Activated T-helper 17 cell treated with anti-CD3 and anti-CD28 coated beads, Interleukin-2, amount 50 U/mL, for 72 hours (primary cell): ENCODE measurements at regions not wholly inside any gene's neighbourhood (a gene's known extent, or its start where the extent isn't known, plus 50 kb on each side); places are given as distances from the start of the nearest gene placed in this dataset.
"Not testable (repeated sequence)": the region's sequence is repeated elsewhere in the genome, so short reads cannot be mapped to it uniquely, and the experiment has no call there.

Experiments
- ATAC-seq: fragments of 150-1000 bp; cut with Tn5 transposase; replicated peaks from 2 replicates; pipeline ENCODE4 v1.10.0; 2021; ENCODE audit warnings: mild to moderate bottlenecking, moderate library complexity
- H3K27ac Mint-ChIP-seq: one replicate; pipeline ENCODE4 v1.8.0; 2022; ENCODE audit warnings: mixed read lengths
- H3K27me3 Mint-ChIP-seq: one replicate; pipeline ENCODE4 v1.8.0; 2022; ENCODE audit warnings: mixed read lengths
- H3K36me3 Mint-ChIP-seq: one replicate; pipeline ENCODE4 v1.8.0; 2022; ENCODE audit warnings: low read depth, mild to moderate bottlenecking, mixed read lengths
- H3K4me1 Mint-ChIP-seq: one replicate; pipeline ENCODE4 v1.8.0; 2022; ENCODE audit warnings: mixed read lengths
- H3K4me3 Mint-ChIP-seq: one replicate; pipeline ENCODE4 v1.8.0; 2022; ENCODE audit warnings: mild to moderate bottlenecking, mixed read lengths
- H3K9me3 Mint-ChIP-seq: one replicate; pipeline ENCODE4 v1.8.0; 2022; ENCODE audit warnings: mixed read lengths

DNA sequence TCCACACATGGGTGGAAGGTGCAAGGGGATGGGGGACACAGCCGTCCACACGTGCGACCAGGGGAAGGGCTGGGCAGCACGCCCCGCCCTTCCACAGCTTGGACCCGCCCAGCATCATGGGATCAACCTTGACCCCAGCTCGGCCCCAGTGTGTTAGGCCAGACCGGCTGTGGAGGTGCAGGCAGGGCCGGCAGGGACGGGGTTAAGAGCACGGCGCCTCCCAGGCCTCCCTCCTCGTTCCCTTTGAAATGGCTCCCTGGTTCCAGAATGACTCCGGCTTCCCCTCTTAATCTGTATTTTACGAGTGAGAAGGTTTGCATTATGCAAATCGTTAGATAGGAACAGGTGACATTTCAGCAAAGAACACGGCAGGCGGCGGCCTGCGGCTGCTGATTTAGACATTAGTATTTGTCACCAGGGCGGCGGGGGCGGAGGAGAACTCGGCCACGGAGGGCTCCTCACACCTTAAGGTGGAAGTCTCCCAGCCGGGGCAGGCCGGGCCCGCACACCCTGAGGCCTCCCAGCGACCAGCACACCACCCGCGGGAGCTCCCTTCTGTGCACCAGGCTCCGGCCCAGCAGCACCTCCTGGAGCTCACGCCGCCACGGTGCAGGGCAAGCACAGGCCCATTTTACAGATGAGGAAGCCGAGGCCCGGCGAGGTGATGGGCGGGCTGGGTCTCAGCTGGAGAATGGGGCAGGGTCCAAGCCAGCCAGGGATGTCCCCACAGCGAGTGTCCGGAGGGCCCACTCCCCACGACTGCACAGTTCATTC lies 116.1 kb downstream of the FAM53A start:
- H3K4me1 Mint-ChIP-seq, result peaks cover 3% of the 10 kb centered on the region

DNA sequence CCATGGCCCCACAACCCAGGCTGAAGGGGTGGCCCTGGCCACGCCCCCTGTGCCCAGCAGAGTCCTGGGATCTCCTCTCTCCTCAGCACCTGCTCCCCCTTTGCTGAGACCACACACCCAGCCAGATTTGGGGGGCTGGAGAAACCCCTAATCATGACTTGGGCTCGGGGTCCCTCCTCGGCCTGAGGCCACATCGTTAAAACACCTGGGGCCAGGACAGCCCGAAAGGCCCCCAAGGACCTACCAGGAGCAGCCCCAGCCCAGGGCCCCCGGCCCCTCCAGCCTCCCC lies 116.7 kb downstream of the FAM53A start:
- Mint-ChIP-seq H3K4me3 (no peak overlapping the region), H3K27ac (no peak overlapping the region), H3K36me3 (no peaks in the 10 kb centered on the region), H3K9me3 (no peaks in the 10 kb centered on the region), H3K4me1 (no peaks in the 10 kb centered on the region), H3K27me3 (peaks cover 6% of the 10 kb centered on the region)
- ATAC-seq, result no peak

More for the DNA sequence above, 116.1 kb downstream of the FAM53A start:
- ATAC-seq, result peak; percentile 18
- H3K27ac Mint-ChIP-seq, result no peak overlapping the region
- H3K9me3 Mint-ChIP-seq, result no peaks in the 10 kb centered on the region
- peaks cover 6% of the 10 kb centered on the region for H3K27me3 Mint-ChIP-seq
- H3K4me3 Mint-ChIP-seq, result no peak overlapping the region
- no peaks in the 10 kb centered on the region for H3K36me3 Mint-ChIP-seq

DNA sequence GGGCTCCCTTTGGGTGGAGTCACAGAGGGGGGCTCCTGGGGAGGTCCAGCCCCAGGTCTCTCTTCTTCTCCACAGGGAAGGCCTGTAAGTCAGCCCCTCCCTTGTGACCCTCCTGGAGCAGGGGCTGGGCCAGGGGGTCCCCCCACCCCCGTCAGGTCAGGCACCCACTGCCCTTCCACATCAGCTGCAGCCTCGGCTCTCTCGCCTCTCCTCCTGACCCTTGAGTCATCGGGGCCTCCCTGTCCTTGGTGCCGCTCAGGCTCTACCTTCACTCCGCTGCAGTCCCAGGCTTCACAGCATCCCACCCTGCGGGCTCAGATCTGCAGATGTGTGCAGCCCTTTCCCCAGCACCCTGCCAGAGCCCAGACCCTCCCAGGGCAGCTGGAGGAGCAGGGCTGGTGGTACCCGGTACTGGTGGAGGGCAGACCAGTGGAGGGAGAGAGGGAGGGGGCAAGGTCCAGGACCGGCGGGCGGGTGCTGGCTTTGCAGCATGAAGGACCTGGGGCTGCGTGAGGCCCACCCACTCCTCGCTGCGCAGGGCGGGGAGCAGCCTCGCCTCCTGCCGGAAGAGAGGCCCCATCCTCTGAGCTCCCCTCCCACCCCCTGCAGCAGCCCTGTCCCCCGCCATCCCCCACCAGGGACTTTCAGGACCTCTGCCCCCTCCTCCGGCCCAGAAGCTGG lies 117.1 kb downstream of the FAM53A start:
- H3K27me3 Mint-ChIP-seq, result peaks cover 9% of the 10 kb centered on the region
- no peaks in the 10 kb centered on the region for H3K9me3 Mint-ChIP-seq
- H3K4me1 Mint-ChIP-seq, result no peaks in the 10 kb centered on the region
- no peak overlapping the region for H3K4me3 Mint-ChIP-seq
- no peaks in the 10 kb centered on the region for H3K36me3 Mint-ChIP-seq
- no peak for ATAC-seq
- H3K27ac Mint-ChIP-seq, result no peak overlapping the region

DNA sequence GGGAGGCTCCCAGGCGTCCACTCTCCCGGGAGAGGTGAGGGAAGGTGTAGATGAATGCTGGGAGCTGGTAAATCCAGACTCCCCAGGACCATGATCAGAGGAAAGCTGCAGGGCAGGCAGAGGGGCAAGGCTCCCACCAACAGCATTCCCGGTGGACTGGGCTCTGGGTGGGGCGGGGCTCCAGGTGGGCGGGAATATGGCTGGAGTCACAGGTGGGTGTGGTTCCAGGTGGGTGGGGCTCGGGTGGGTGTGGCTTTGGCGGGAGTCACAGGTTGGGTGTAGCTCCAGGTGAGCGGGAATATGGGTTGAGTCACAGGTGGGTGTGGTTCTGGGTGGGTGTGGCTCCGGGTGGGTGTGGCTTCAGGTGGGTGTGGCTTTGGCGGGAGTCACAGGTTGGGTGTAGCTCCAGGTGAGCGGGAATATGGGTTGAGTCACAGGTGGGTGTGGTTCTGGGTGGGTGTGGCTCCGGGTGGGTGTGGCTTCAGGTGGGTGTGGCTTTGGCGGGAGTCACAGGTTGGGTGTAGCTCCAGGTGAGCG lies 117.7 kb downstream of the FAM53A start:
- not testable (repeated sequence) for H3K36me3 Mint-ChIP-seq, H3K27ac Mint-ChIP-seq, H3K27me3 Mint-ChIP-seq, H3K9me3 Mint-ChIP-seq, H3K4me1 Mint-ChIP-seq
- H3K4me3 Mint-ChIP-seq, result peak overlapping the region; percentile 37
- ATAC-seq, result peak; percentile 40

DNA sequence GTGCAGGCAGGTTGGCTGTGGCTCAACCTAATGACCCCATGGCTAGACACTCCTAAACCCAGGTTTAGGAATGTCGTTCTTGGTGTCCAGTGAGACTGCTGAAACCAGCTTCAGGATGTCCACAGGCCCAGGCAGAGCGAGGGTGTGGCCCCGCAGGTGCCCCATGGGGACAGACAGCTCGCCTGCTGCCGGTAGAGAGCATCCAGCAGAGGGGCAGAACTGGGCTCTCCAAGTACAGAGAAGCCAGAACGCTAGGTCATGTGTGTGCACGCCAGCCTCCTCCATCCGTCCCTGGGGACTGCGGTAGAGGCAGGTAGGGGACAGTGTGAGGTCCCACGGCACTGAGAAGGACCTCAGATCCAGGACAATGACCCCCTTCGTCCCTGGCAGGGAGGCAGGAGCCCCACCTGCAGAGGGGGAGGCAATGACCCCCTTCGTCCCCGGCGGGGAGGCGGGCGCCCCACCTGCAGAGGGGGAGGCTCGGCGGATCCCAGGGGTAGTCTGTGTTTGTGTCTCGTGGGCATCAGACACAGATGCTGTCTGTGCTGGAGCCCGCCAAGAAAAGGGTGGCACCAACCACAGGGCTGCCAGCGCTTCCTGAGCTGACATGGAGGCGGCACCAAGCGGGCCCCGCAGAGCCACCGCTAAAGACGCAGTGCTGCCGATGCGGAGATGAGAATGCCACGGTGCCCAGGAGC lies 118.4 kb downstream of the FAM53A start:
- H3K27ac Mint-ChIP-seq, result no peak overlapping the region
- no peaks in the 10 kb centered on the region for H3K4me1 Mint-ChIP-seq
- H3K4me3 Mint-ChIP-seq, result peak overlapping the region; percentile 37
- H3K9me3 Mint-ChIP-seq, result no peaks in the 10 kb centered on the region
- H3K27me3 Mint-ChIP-seq, result peaks cover 9% of the 10 kb centered on the region
- ATAC-seq, result peak; percentile 13
- no peaks in the 10 kb centered on the region for H3K36me3 Mint-ChIP-seq

DNA sequence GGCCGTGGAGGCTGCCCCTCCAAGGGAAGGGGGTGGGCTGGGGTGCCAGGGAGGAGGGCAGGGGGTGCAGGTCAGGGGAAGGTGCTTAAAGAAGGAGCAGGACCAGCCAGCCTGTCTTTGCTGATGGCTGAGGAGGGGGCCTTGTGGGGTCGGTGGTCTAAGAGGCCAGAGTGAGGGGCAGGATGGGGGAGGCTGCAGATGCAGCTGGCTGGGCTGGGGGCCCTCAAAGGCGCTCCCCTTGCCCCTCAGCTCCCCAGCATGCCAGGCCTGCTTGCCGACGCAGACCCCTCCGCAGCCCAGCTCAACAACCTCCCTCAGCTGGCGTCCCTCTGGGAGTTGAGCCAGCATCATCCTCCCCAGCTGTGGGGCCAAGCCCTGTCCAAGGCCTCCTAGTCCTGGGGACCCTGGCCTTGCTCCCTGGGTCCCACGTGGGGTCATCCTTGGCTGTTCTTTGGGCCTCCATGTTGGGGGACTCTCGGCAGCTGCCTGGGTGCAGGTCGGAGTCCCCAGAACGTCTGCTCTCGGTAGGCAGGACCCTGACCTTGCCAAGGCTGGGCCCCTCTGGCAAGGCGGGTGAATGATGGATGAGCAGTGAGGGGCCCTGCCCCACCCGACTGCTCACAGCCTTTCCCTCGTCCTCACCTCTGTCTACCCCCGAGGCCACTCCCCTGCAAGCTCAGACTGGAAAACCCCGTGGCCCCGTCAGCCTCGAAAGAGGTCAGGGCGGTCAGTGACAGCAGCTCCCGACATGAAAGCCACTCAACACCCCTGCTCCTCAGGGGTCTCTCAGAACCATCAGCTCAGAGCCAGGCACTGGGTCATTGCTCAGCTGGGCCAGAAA lies 119.4 kb downstream of the FAM53A start:
- Mint-ChIP-seq H3K4me3 (no peak overlapping the region), H3K27ac (no peak overlapping the region), H3K9me3 (no peaks in the 10 kb centered on the region), H3K27me3 (peaks cover 9% of the 10 kb centered on the region), H3K36me3 (no peaks in the 10 kb centered on the region), H3K4me1 (no peaks in the 10 kb centered on the region)
- ATAC-seq, result no peak

DNA sequence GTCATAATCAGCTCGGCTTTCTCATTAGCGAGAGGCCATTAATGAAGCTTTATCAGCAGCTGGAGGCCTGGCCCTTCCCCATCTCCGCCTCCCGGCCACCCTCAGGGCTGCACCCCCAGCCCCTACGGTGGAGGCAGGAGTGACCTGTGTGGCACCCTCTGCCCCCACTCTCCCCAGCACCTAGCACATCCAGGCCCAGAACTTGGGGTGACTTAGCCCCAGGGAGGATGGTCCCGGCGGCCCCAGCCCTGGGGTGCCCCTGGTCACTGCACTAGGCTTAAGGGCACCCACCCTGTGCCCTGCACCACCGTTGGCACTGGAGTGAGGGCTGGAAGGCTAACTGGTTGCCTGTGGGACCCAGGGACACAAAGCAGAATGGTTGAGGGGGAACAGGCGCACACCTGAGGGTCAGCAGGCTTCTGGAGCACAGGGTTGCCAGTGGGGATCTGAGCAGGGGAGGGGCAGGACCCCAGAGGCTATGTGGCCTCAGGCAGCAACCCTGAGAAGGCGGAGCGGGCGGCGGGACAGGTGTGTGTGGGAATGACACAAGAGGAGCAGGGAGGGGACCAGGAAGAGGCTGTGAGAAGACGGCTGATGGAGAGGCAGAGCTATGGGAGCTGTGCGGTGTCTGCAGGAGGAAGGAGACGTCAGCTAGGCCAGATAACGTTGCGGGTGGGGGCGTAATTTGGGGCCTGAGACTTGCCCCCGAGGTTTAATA lies 120.2 kb downstream of the FAM53A start:
- no peaks in the 10 kb centered on the region for H3K36me3 Mint-ChIP-seq
- no peak overlapping the region for H3K4me3 Mint-ChIP-seq
- ATAC-seq, result no peak
- H3K27me3 Mint-ChIP-seq, result peaks cover 9% of the 10 kb centered on the region
- H3K27ac Mint-ChIP-seq, result no peak overlapping the region
- H3K4me1 Mint-ChIP-seq, result no peaks in the 10 kb centered on the region
- H3K9me3 Mint-ChIP-seq, result no peaks in the 10 kb centered on the region

DNA sequence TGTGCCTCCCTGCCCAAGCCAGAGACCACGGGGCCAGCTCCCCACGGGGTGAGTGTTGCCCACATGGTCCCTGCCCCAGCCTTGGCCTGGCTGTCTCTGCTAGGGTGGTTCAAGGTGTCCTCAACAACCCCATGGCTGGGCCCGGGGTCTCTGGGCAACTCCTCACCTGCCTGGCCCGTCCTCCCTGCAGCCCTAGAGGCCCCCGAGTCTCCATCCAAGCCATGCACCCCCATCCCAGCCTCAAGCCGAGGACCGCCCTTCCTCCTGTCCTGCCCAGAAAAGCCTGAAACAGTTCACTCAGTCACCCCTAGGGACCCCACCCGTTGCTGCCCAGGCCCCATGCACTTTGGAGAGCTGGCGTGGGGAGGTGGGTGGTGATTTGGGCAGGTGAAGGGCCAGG lies 120.9 kb downstream of the FAM53A start:
- Mint-ChIP-seq H3K27me3 (peaks cover 9% of the 10 kb centered on the region), H3K4me3 (no peak overlapping the region), H3K9me3 (no peaks in the 10 kb centered on the region), H3K36me3 (no peaks in the 10 kb centered on the region), H3K4me1 (no peaks in the 10 kb centered on the region), H3K27ac (no peak overlapping the region)
- ATAC-seq, result no peak

DNA sequence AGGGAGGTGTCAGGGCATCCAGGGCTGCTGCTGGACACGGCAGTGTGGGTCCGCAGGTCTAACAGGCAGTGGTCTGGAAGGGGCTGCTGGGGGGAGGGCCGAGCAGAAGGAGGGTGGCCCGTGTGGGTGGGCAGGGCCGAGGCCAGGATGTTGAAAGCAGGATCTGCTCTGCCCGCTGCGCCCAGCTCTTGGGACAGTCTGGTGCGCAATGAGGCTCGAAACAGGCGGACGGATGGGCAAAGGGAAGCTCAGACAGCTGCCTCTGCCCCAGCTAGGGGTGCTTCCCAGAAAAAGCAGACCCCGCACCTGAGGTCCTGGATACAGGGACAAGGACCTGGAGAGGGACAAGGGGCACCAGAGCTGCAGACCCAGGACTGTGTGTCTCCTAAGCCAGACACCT lies 121.3 kb downstream of the FAM53A start:
- Mint-ChIP-seq H3K9me3 (no peaks in the 10 kb centered on the region), H3K27ac (no peak overlapping the region), H3K4me1 (no peaks in the 10 kb centered on the region), H3K27me3 (peaks cover 9% of the 10 kb centered on the region), H3K36me3 (no peaks in the 10 kb centered on the region), H3K4me3 (no peak overlapping the region)
- ATAC-seq, result no peak

DNA sequence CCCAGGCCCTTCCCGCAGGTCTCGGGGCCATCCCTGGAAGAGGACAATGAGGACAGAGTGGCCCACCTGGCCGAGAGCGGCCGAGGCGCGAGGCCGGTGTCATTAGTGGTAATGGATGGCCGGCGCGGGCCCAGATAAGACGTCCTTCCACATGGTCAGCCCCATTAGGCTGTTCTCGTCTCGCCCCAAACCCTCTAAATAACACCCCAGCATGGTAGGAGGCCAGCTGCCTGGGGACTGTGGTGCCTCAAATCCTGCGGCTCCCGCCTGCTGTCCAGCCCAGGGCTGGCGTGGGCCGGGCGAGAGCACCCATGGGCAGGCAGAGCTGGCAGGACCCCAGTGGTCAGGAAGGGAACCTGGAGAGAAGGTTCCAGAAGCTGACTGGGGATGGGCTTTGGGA lies 121.7 kb downstream of the FAM53A start:
- peaks cover 9% of the 10 kb centered on the region for H3K27me3 Mint-ChIP-seq
- no peaks in the 10 kb centered on the region for H3K36me3 Mint-ChIP-seq
- H3K4me3 Mint-ChIP-seq, result no peak overlapping the region
- no peak for ATAC-seq
- no peak overlapping the region for H3K27ac Mint-ChIP-seq
- H3K9me3 Mint-ChIP-seq, result no peaks in the 10 kb centered on the region
- H3K4me1 Mint-ChIP-seq, result no peaks in the 10 kb centered on the region

DNA sequence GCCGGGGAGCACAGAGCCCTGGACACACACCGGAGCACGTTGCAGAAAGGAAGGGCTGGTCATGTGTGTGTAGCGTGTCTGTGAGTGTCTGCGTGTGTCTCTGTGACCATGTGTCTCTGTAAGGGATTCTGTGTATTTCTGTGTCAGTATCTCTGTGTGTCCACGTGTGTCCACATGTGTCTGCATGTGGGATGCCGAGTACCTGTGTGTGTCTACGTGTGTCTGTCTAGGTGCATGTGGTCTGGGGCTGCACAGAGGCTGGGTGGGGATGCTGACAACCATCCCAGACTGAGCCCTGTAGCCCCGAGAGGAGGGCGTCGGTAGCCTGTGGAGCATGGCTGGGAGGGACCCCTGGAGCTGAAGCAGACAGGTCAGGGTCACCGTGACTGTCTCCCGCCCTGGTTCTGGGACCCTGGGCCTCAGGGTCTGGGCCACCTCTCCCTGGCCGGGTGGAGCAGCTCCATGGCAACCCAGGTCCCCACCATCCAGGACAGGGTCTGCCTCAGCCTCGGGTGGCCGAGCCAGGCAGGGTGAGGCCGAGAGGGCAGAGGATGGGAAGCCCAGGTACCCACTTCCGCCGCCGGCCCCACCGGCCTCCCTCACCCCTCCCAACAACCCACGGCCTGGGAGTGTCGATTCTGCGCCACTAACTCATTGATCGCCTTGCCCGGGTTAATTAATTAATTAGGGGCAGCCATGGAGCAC lies 122.7 kb downstream of the FAM53A start:
- no peak for ATAC-seq
- Mint-ChIP-seq H3K27ac (no peak overlapping the region), H3K9me3 (no peaks in the 10 kb centered on the region), H3K36me3 (no peaks in the 10 kb centered on the region), H3K4me3 (no peak overlapping the region), H3K4me1 (no peaks in the 10 kb centered on the region), H3K27me3 (peaks cover 9% of the 10 kb centered on the region)

DNA sequence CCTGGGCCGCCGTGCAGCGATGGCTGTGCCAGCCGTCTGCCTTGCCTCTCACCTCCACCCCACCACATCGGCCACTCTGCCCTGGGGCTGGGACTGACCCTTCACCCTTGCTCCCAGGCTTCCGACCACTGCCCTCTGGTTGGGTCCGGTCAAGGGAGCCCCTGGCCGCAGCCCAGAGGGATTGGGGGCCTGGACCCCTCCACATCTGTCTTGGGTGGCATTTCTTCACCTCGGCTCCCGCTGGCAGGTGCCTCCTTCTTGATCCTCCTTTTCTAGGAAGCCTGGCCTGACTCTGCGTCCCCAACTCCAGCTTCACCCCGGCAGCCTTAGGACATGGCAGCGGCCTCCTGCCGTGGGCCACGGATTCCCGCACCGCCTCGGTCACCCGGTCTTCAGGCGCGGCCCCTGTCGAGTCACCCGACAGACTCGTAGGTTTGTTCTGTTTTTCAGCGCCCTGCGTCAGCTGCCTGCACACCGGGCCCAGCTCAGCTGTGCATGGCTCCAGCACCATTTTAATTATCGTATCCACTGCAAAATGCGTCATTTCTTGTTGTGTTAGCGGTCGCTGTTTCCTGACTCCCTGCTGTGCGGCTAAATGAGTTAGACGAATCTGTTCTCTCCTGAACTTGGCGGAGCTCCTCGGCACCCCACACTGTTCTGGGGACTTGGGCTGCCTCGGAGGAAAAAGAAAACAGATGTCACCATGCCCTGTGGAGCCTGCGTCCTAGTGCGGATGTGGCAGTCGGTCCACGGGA lies 124.0 kb downstream of the FAM53A start:
- Mint-ChIP-seq H3K27ac (no peak overlapping the region), H3K9me3 (no peaks in the 10 kb centered on the region), H3K27me3 (peaks cover 6% of the 10 kb centered on the region), H3K4me1 (no peaks in the 10 kb centered on the region), H3K36me3 (no peaks in the 10 kb centered on the region), H3K4me3 (no peak overlapping the region)
- ATAC-seq, result no peak

DNA sequence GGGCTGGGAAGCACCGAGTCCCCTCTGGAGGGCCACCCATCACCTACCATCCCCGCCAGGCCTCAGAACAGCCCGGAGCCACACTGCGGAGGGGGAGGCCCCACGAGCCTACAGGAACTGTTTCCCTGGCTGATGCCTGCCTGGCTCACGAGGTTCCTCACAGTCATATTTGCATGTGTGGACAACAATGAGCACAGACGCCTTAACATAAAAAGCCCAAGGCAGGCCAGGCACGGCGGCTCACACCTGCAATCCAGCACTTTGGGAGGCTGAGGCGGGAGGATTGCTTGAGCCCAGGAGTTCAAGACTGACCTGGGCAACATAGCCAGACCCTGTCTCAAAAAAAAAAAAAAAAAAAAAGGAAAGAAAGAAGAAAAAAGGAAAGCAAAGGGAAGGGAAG lies 125.9 kb downstream of the FAM53A start:
- peaks cover 3% of the 10 kb centered on the region for H3K27me3 Mint-ChIP-seq
- no peaks in the 10 kb centered on the region for H3K36me3 Mint-ChIP-seq
- no peak overlapping the region for H3K27ac Mint-ChIP-seq
- no peaks in the 10 kb centered on the region for H3K4me1 Mint-ChIP-seq
- no peaks in the 10 kb centered on the region for H3K9me3 Mint-ChIP-seq
- H3K4me3 Mint-ChIP-seq, result no peak overlapping the region
- ATAC-seq, result no peak
